GM23338 (cell line): ENCODE measurements at regions not wholly inside any gene's neighbourhood (a gene's known extent, or its start where the extent isn't known, plus 50 kb on each side); places are given as distances from the start of the nearest gene placed in this dataset.

Experiments used
- ATAC-seq: fragments of 200-7000 bp; cut with Tn5 transposase; 3 replicates; pipeline ENCODE4 v1.9.1; 2020
- DNase-seq: peaks from one replicate; pipeline ENCODE4 v3.0.0-alpha.2; 2015; ENCODE audit warnings: low spot score
- H2AFZ ChIP-seq: fragments of 200-600 bp; sonication (generic); 2 replicates; pipeline ENCODE4 v1.8.0; 2016; ENCODE audit warnings: antibody characterized with exemption, mild to moderate bottlenecking, moderate library complexity
- H3F3A ChIP-seq: fragments of 200-600 bp; sonication (generic); replicated peaks from 2 replicates; pipeline ENCODE4 v1.8.0; 2017; ENCODE audit warnings: antibody characterized with exemption, mixed run types, low read depth
- H3K27ac ChIP-seq: fragments of 200-600 bp; sonication (generic); 2 replicates; pipeline ENCODE4 v1.6.1; 2016; ENCODE audit warnings: low read depth
- H3K27me3 ChIP-seq: fragments of 200-600 bp; sonication (generic); 2 replicates; pipeline ENCODE4 v1.8.0; 2016; ENCODE audit warnings: mild to moderate bottlenecking, mixed run types, moderate library complexity; ENCODE audit not compliant: insufficient read depth
- H3K36me3 ChIP-seq: fragments of 200-600 bp; sonication (generic); 2 replicates; pipeline ENCODE4 v1.8.0; 2016; ENCODE audit warnings: mild to moderate bottlenecking; ENCODE audit not compliant: insufficient read depth
- H3K4me1 ChIP-seq: fragments of 200-600 bp; sonication (generic); 2 replicates; pipeline ENCODE4 v1.8.0; 2016; ENCODE audit warnings: mild to moderate bottlenecking, moderate library complexity; ENCODE audit not compliant: insufficient read depth
- H3K4me2 ChIP-seq: fragments of 200-600 bp; sonication (generic); 2 replicates; pipeline ENCODE4 v1.7.1; 2017; ENCODE audit warnings: mixed run types
- H3K4me3 ChIP-seq: fragments of 200-600 bp; sonication (generic); 2 replicates; pipeline ENCODE4 v1.6.1; 2016; ENCODE audit warnings: mixed run types
- H3K79me2 ChIP-seq: fragments of 200-600 bp; sonication (generic); replicated peaks from 2 replicates; pipeline ENCODE4 v1.8.0; 2017; ENCODE audit warnings: mild to moderate bottlenecking; ENCODE audit not compliant: insufficient read depth
- H3K9me2 ChIP-seq: fragments of 200-600 bp; sonication (generic); 2 replicates; pipeline ENCODE4 v1.8.0; 2017; ENCODE audit not compliant: insufficient read depth
- H4K20me1 ChIP-seq: fragments of 200-600 bp; sonication (generic); replicated peaks from 2 replicates; pipeline ENCODE4 v1.8.0; 2017; ENCODE audit warnings: mild to moderate bottlenecking; ENCODE audit not compliant: insufficient read depth
- H3K27ac Mint-ChIP-seq: 2 replicates; pipeline ENCODE4 v1.8.0; 2020; ENCODE audit warnings: inconsistent platforms, mild to moderate bottlenecking, moderate library complexity, mixed read lengths
- H3K27me3 Mint-ChIP-seq: 3 replicates; pipeline ENCODE4 v1.8.0; 2022; ENCODE audit warnings: low read depth, mild to moderate bottlenecking, moderate library complexity, mixed read lengths, inconsistent platforms; ENCODE audit not compliant: insufficient read depth, poor library complexity
- H3K36me3 Mint-ChIP-seq: 3 replicates; pipeline ENCODE4 v1.8.0; 2021; ENCODE audit warnings: low read depth, mild to moderate bottlenecking, inconsistent platforms, moderate library complexity, mixed read lengths
- H3K4me1 Mint-ChIP-seq: 3 replicates; pipeline ENCODE4 v1.8.0; 2020; ENCODE audit warnings: mild to moderate bottlenecking, inconsistent platforms, mixed read lengths
- H3K4me3 Mint-ChIP-seq: 3 replicates; pipeline ENCODE4 v1.8.0; 2021; ENCODE audit warnings: moderate library complexity, mild to moderate bottlenecking, inconsistent platforms, mixed read lengths
- H3K9me3 Mint-ChIP-seq: 3 replicates; pipeline ENCODE4 v1.8.0; 2020; ENCODE audit warnings: moderate library complexity, mild to moderate bottlenecking, inconsistent platforms, mixed read lengths
- CREB1 ChIP-seq: fragments of 250-450 bp; sonication (Bioruptor Pico); IDR thresholded peaks from 2 replicates; pipeline ENCODE4 v1.5.0; 2020; ENCODE audit warnings: low read depth, mild to moderate bottlenecking, moderate library complexity
- EZH2 ChIP-seq: fragments of 200-600 bp; sonication (generic); IDR thresholded peaks from one replicate; pipeline ENCODE4 v1.8.0; 2017; ENCODE audit warnings: antibody characterized with exemption, mild to moderate bottlenecking, low read depth; ENCODE audit not compliant: unreplicated experiment
- EZH2phosphoT487 ChIP-seq: fragments of 200-600 bp; sonication (generic); IDR thresholded peaks from one replicate; pipeline ENCODE4 v1.8.1; 2018; ENCODE audit warnings: antibody characterized with exemption; ENCODE audit not compliant: unreplicated experiment
- JUNB ChIP-seq: IDR thresholded peaks from one replicate; pipeline ENCODE4 v1.6.1; 2016; ENCODE audit warnings: antibody characterized with exemption; ENCODE audit not compliant: unreplicated experiment
- NANOG ChIP-seq: IDR thresholded peaks from 2 replicates; pipeline ENCODE4 v1.6.1; 2016; ENCODE audit warnings: antibody characterized with exemption, borderline replicate concordance
- POLR2AphosphoS5 ChIP-seq: IDR thresholded peaks from 2 replicates; pipeline ENCODE4 v1.6.1; 2016; ENCODE audit warnings: antibody characterized with exemption, low read depth
- STAT1 ChIP-seq: IDR thresholded peaks from one replicate; pipeline ENCODE4 v1.6.1; 2016; ENCODE audit warnings: antibody characterized with exemption; ENCODE audit not compliant: unreplicated experiment
- ZNF114 ChIP-seq: fragments of 250-450 bp; sonication (Bioruptor Pico); IDR thresholded peaks from 2 replicates; pipeline ENCODE4 v1.5.0; 2020; ENCODE audit warnings: mild to moderate bottlenecking, moderate library complexity
- ZNF331 ChIP-seq: fragments of 250-450 bp; sonication (Bioruptor Pico); IDR thresholded peaks from 2 replicates; pipeline ENCODE4 v1.5.0; 2020; ENCODE audit warnings: low read depth, mild to moderate bottlenecking, moderate library complexity
- TF ChIP-seq, protein P1 (sequence below): fragments of 250-450 bp; sonication (Bioruptor Pico); IDR thresholded peaks from 2 replicates; pipeline ENCODE4 v1.5.0; 2020; ENCODE audit warnings: mild to moderate bottlenecking, moderate library complexity
- TF ChIP-seq, protein P2 (sequence below): IDR thresholded peaks from one replicate; pipeline ENCODE4 v1.6.1; 2018; ENCODE audit warnings: antibody characterized with exemption; ENCODE audit not compliant: unreplicated experiment
- TF ChIP-seq, protein P3 (sequence below): IDR thresholded peaks from 2 replicates; pipeline ENCODE4 v1.6.1; 2016; ENCODE audit warnings: antibody characterized with exemption
- TF ChIP-seq, protein P4 (sequence below), 2 experiments: fragments of 200-600 bp in 1 of 2; sonication (generic) in 1 of 2; conservative IDR thresholded peaks; 2 replicates each; pipeline versions ENCODE4 v1.5.1 to v1.6.1; 2016 to 2017; ENCODE audit warnings: antibody characterized with exemption in 2 of 2, low read depth in 2 of 2, mild to moderate bottlenecking in 2 of 2, moderate library complexity in 1 of 2

DNA sequence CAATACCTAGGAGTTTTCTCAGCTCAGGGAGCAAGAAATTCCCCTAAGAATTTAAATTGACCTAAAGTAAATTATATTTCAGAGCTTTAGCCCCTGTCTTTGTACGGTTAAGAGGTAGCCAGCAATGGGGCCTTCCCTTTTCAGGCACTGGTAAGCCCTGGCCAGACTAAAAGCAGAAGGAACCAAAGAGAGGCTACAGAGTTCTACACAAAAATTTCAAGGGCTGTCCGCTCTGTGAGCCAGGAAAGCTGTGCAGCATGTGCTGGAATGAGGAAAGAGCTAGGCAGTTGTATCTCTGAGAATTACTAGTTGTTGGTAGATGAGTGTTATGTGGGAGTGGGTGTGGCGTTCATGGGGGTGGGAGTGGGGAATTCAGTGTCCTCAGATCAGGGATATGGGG is 96.3 kb upstream of the MAFB start:
- H3K9me3 Mint-ChIP-seq = no peaks in the 10 kb centered on the region

More for the DNA sequence above, 96.3 kb upstream of the MAFB start:
- peaks cover 4% of the 10 kb centered on the region; the same call in 1 of the 2 replicates for H3K9me2 ChIP-seq
- H3K4me3 ChIP-seq = no peak overlapping the region
- no peaks in the 10 kb centered on the region for H3K4me1 Mint-ChIP-seq
- H3K36me3 ChIP-seq = no peaks in the 10 kb centered on the region
- no peak overlapping the region for H2AFZ ChIP-seq
- no peaks in the 10 kb centered on the region for H3F3A ChIP-seq
- no peaks in the 10 kb centered on the region for H3K4me1 ChIP-seq
- H3K36me3 Mint-ChIP-seq = no peaks in the 10 kb centered on the region
- H3K27ac Mint-ChIP-seq = no peak overlapping the region
- ATAC-seq = no peak
- no peaks in the 10 kb centered on the region for H3K27me3 ChIP-seq
- H3K27me3 Mint-ChIP-seq = no peaks in the 10 kb centered on the region
- H4K20me1 ChIP-seq = no peaks in the 10 kb centered on the region
- TF ChIP-seq STAT1 (no peak), ZNF114 (CRISPR knock-in tag) (no peak), POLR2AphosphoS5 (no peak), NANOG (no peak), ZNF331 (CRISPR knock-in tag) (no peak), CREB1 (no peak), EZH2 (no peak), EZH2phosphoT487 (no peak), JUNB (no peak)
- TF ChIP-seq, protein P1, sequence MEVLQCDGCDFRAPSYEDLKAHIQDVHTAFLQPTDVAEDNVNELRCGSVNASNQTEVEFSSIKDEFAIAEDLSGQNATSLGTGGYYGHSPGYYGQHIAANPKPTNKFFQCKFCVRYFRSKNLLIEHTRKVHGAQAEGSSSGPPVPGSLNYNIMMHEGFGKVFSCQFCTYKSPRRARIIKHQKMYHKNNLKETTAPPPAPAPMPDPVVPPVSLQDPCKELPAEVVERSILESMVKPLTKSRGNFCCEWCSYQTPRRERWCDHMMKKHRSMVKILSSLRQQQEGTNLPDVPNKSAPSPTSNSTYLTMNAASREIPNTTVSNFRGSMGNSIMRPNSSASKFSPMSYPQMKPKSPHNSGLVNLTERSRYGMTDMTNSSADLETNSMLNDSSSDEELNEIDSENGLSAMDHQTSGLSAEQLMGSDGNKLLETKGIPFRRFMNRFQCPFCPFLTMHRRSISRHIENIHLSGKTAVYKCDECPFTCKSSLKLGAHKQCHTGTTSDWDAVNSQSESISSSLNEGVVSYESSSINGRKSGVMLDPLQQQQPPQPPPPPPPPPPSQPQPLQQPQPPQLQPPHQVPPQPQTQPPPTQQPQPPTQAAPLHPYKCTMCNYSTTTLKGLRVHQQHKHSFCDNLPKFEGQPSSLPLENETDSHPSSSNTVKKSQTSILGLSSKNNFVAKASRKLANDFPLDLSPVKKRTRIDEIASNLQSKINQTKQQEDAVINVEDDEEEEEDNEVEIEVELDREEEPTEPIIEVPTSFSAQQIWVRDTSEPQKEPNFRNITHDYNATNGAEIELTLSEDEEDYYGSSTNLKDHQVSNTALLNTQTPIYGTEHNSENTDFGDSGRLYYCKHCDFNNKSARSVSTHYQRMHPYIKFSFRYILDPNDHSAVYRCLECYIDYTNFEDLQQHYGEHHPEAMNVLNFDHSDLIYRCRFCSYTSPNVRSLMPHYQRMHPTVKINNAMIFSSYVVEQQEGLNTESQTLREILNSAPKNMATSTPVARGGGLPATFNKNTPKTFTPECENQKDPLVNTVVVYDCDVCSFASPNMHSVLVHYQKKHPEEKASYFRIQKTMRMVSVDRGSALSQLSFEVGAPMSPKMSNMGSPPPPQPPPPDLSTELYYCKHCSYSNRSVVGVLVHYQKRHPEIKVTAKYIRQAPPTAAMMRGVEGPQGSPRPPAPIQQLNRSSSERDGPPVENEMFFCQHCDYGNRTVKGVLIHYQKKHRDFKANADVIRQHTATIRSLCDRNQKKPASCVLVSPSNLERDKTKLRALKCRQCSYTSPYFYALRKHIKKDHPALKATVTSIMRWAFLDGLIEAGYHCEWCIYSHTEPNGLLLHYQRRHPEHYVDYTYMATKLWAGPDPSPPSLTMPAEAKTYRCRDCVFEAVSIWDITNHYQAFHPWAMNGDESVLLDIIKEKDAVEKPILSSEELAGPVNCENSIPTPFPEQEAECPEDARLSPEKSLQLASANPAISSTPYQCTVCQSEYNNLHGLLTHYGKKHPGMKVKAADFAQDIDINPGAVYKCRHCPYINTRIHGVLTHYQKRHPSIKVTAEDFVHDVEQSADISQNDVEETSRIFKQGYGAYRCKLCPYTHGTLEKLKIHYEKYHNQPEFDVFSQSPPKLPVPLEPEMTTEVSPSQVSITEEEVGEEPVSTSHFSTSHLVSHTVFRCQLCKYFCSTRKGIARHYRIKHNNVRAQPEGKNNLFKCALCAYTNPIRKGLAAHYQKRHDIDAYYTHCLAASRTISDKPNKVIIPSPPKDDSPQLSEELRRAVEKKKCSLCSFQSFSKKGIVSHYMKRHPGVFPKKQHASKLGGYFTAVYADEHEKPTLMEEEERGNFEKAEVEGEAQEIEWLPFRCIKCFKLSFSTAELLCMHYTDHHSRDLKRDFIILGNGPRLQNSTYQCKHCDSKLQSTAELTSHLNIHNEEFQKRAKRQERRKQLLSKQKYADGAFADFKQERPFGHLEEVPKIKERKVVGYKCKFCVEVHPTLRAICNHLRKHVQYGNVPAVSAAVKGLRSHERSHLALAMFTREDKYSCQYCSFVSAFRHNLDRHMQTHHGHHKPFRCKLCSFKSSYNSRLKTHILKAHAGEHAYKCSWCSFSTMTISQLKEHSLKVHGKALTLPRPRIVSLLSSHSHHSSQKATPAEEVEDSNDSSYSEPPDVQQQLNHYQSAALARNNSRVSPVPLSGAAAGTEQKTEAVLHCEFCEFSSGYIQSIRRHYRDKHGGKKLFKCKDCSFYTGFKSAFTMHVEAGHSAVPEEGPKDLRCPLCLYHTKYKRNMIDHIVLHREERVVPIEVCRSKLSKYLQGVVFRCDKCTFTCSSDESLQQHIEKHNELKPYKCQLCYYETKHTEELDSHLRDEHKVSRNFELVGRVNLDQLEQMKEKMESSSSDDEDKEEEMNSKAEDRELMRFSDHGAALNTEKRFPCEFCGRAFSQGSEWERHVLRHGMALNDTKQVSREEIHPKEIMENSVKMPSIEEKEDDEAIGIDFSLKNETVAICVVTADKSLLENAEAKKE = no peak
- TF ChIP-seq, protein P2, sequence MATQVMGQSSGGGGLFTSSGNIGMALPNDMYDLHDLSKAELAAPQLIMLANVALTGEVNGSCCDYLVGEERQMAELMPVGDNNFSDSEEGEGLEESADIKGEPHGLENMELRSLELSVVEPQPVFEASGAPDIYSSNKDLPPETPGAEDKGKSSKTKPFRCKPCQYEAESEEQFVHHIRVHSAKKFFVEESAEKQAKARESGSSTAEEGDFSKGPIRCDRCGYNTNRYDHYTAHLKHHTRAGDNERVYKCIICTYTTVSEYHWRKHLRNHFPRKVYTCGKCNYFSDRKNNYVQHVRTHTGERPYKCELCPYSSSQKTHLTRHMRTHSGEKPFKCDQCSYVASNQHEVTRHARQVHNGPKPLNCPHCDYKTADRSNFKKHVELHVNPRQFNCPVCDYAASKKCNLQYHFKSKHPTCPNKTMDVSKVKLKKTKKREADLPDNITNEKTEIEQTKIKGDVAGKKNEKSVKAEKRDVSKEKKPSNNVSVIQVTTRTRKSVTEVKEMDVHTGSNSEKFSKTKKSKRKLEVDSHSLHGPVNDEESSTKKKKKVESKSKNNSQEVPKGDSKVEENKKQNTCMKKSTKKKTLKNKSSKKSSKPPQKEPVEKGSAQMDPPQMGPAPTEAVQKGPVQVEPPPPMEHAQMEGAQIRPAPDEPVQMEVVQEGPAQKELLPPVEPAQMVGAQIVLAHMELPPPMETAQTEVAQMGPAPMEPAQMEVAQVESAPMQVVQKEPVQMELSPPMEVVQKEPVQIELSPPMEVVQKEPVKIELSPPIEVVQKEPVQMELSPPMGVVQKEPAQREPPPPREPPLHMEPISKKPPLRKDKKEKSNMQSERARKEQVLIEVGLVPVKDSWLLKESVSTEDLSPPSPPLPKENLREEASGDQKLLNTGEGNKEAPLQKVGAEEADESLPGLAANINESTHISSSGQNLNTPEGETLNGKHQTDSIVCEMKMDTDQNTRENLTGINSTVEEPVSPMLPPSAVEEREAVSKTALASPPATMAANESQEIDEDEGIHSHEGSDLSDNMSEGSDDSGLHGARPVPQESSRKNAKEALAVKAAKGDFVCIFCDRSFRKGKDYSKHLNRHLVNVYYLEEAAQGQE = no peak
- TF ChIP-seq, protein P3, sequence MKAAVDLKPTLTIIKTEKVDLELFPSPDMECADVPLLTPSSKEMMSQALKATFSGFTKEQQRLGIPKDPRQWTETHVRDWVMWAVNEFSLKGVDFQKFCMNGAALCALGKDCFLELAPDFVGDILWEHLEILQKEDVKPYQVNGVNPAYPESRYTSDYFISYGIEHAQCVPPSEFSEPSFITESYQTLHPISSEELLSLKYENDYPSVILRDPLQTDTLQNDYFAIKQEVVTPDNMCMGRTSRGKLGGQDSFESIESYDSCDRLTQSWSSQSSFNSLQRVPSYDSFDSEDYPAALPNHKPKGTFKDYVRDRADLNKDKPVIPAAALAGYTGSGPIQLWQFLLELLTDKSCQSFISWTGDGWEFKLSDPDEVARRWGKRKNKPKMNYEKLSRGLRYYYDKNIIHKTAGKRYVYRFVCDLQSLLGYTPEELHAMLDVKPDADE = no peak
- TF ChIP-seq, protein P4, sequence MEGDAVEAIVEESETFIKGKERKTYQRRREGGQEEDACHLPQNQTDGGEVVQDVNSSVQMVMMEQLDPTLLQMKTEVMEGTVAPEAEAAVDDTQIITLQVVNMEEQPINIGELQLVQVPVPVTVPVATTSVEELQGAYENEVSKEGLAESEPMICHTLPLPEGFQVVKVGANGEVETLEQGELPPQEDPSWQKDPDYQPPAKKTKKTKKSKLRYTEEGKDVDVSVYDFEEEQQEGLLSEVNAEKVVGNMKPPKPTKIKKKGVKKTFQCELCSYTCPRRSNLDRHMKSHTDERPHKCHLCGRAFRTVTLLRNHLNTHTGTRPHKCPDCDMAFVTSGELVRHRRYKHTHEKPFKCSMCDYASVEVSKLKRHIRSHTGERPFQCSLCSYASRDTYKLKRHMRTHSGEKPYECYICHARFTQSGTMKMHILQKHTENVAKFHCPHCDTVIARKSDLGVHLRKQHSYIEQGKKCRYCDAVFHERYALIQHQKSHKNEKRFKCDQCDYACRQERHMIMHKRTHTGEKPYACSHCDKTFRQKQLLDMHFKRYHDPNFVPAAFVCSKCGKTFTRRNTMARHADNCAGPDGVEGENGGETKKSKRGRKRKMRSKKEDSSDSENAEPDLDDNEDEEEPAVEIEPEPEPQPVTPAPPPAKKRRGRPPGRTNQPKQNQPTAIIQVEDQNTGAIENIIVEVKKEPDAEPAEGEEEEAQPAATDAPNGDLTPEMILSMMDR (conservative IDR thresholded peaks at IDR 0.05; ENCODE audit: low read depth in 2 of 2) = no peak
- DNase-seq = no peak
- H3K4me3 Mint-ChIP-seq = no peak overlapping the region
- H3K27ac ChIP-seq = no peak overlapping the region
- H3K4me2 ChIP-seq = no peak overlapping the region
- no peaks in the 10 kb centered on the region for H3K79me2 ChIP-seq
